Uterus (tissue), 2 donors: ENCODE measurements at regions not wholly inside any gene's neighbourhood (a gene's known extent, or its start where the extent isn't known, plus 50 kb on each side); places are given as distances from the start of the nearest gene placed in this dataset.

ENCODE experiments used
- CTCF ChIP-seq, 4 experiments: fragments of 200-600 bp in 2 of 4; fragments of 450-650 bp in 2 of 4; sonication (generic) in 2 of 4; IDR thresholded peaks; one replicate each; pipeline ENCODE4 v1.5.1; 2016 to 2019; ENCODE audit warnings: antibody characterized with exemption in 4 of 4, mild to moderate bottlenecking in 2 of 4, moderate library complexity in 1 of 4
- POLR2A ChIP-seq, 2 donors: fragments of 450-650 bp; IDR thresholded peaks; one replicate each; pipeline ENCODE4 v1.6.1; 2016; ENCODE audit warnings: antibody characterized with exemption in 2 of 2, mild to moderate bottlenecking in 1 of 2, moderate library complexity in 1 of 2

- no peak for TF ChIP-seq POLR2A (IDR thresholded peaks at IDR 0.05)
- no peak for TF ChIP-seq CTCF (IDR thresholded peaks at IDR 0.05)
Observed at GRCh38 chr6:97470322-97470721, 187.3 kb upstream of the MMS22L start.
